Kidney epithelial cell (primary cell): ENCODE measurements at regions not wholly inside any gene's neighbourhood (a gene's known extent, or its start where the extent isn't known, plus 50 kb on each side); places are given as distances from the start of the nearest gene placed in this dataset.

Source experiments
- DNase-seq: peaks from one replicate; pipeline ENCODE4 v3.0.0-alpha.2; 2010; ENCODE audit warnings: low read depth
- H3K27me3 ChIP-seq: 2 replicates; pipeline ENCODE4 v1.6.0; 2011; ENCODE audit warnings: low read length; ENCODE audit not compliant: control insufficient read depth, insufficient read depth
- H3K36me3 ChIP-seq: 2 replicates; pipeline ENCODE4 v1.5.1; 2011; ENCODE audit warnings: low read length; ENCODE audit not compliant: control insufficient read depth, insufficient read depth
- H3K4me3 ChIP-seq: 2 replicates; pipeline ENCODE4 v1.5.1; 2011; ENCODE audit warnings: low read depth, mild to moderate bottlenecking, control low read depth, low read length
- CTCF ChIP-seq: IDR thresholded peaks from 2 replicates; pipeline ENCODE4 v1.5.1; 2011; ENCODE audit warnings: mild to moderate bottlenecking, moderate library complexity, low read length, control low read depth, inconsistent platforms; ENCODE audit not compliant: insufficient read depth, poor library complexity, severe bottlenecking

GRCh38 chr20:55581519-55581918 is 423.8 kb downstream of the CBLN4 start:
- Histone ChIP-seq H3K4me3 (no peak overlapping the region), H3K36me3 (no peaks in the 10 kb centered on the region), H3K27me3 (no peaks in the 10 kb centered on the region)
- no peak for TF ChIP-seq CTCF
- no peak for DNase-seq

GRCh38 chr20:55580475-55580874 is 424.8 kb downstream of the CBLN4 start:
- no peaks in the 10 kb centered on the region for H3K27me3 ChIP-seq
- no peak overlapping the region for H3K4me3 ChIP-seq
- no peaks in the 10 kb centered on the region for H3K36me3 ChIP-seq
- no peak for TF ChIP-seq CTCF
- DNase-seq, result no peak

GRCh38 chr20:55579802-55580201 is 425.5 kb downstream of the CBLN4 start:
- H3K27me3 ChIP-seq, result no peaks in the 10 kb centered on the region
- no peak for DNase-seq
- H3K4me3 ChIP-seq, result no peak overlapping the region
- no peak for TF ChIP-seq CTCF
- H3K36me3 ChIP-seq, result no peaks in the 10 kb centered on the region

- no peaks in the 10 kb centered on the region for H3K27me3 ChIP-seq
- no peak overlapping the region for H3K4me3 ChIP-seq
- H3K36me3 ChIP-seq, result no peaks in the 10 kb centered on the region
- no peak for DNase-seq
- no peak for TF ChIP-seq CTCF
Observed at GRCh38 chr20:55576981-55577380, 428.3 kb downstream of the CBLN4 start.

- Histone ChIP-seq H3K36me3 (no peaks in the 10 kb centered on the region), H3K4me3 (no peak overlapping the region), H3K27me3 (no peaks in the 10 kb centered on the region)
- no peak for DNase-seq
- TF ChIP-seq CTCF, result no peak
Observed at GRCh38 chr20:55569084-55569483, 436.2 kb downstream of the CBLN4 start.

- no peak for DNase-seq
- Histone ChIP-seq H3K36me3 (no peaks in the 10 kb centered on the region), H3K27me3 (no peaks in the 10 kb centered on the region), H3K4me3 (no peak overlapping the region)
- no peak for TF ChIP-seq CTCF
Observed at GRCh38 chr20:55567826-55568225, 437.5 kb downstream of the CBLN4 start.
